Stimulated activated CD4-positive, alpha-beta T cell treated with anti-CD3 and anti-CD28 coated beads, TNF-alpha, amount 100 ng/mL, for 1 hour (primary cell): ENCODE measurements at regions not wholly inside any gene's neighbourhood (a gene's known extent, or its start where the extent isn't known, plus 50 kb on each side); places are given as distances from the start of the nearest gene placed in this dataset.
"Not testable (repeated sequence)": the region's sequence is repeated elsewhere in the genome, so short reads cannot be mapped to it uniquely, and the experiment has no call there.

Experiments used
- DNase-seq, 3 donors: peaks; one replicate each; pipeline ENCODE4 v3.0.0-alpha.2; 2020; ENCODE audit warnings: low read depth in 3 of 3, low spot score in 1 of 3

DNA sequence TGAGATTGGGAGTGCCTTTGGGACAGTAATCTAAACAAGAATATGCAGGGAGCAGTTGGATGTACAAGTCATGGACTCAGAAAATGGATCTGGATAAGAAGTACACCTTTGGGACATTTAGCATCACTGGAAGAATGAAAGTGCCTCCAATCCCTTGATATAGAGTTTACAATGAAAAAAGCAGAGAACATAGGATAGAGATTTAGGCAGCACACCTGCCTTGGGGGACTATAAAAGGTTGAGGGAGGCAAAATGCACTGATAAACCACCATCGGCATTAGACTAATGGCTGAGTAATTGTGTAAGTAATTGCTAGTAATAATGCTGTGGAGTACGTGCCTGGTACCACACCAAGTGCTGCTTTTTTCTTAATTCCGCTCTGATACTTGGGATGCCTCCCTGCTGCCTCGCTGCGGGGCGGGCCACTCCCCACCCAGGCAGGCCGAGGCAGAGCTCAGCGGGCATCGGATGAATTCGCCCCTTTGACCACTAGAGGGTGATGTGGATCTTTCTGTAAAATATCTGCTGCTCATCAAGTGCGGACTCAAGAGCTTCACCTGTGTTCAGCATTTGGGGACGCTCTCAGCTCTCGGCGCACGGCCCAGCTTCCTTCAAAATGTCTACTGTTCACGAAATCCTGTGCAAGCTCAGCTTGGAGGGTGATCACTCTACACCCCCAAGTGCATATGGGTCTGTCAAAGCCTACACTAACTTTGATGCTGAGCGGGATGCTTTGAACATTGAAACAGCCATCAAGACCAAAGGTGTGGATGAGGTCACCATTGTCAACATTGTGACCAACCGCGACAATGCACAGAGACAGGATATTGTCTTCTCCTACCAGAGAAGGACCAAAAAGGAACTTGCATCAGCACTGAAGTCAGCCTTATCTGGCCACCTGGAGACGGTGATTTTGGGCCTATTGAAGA lies 99.9 kb downstream of the ANKRD18B start:
- DNase-seq: peak; percentile 15 to 48 (median 40)

GRCh38 chr9:33628318-33628717 lies 104.3 kb downstream of the ANKRD18B start:
- not testable (repeated sequence) for DNase-seq

GRCh38 chr9:33628865-33629410 lies 104.9 kb downstream of the ANKRD18B start:
- DNase-seq: no peak

- no peak for DNase-seq
Measured at GRCh38 chr9:33633636-33634035, 109.6 kb downstream of the ANKRD18B start.

DNA sequence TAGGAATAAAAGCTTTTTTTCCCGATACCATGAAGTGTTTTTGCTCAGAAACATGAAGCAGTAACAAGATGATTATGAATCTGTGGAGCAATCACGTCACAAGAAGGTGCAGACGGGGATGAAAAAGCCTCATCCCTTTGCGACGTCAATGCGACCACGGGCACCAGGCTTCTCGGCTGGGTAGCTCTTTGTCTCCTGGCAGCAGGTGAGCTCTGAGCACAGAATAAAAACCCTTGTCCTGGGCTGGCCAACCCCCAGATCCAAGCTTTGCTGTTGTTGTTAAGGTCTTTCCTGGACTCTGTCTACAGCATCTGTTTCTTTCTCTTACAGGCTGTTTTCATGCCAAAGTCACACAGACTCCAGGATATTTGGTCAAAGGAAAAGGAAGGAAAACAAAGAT lies 113.8 kb downstream of the ANKRD18B start:
- DNase-seq: no peak

- DNase-seq: no peak
Measured at GRCh38 chr9:33638391-33638915, 114.4 kb downstream of the ANKRD18B start.

- no peak for DNase-seq
Measured at GRCh38 chr9:33645706-33646105, 121.7 kb downstream of the ANKRD18B start.

- no peak for DNase-seq
Measured at GRCh38 chr9:33649463-33649862, 125.4 kb downstream of the ANKRD18B start.

DNA sequence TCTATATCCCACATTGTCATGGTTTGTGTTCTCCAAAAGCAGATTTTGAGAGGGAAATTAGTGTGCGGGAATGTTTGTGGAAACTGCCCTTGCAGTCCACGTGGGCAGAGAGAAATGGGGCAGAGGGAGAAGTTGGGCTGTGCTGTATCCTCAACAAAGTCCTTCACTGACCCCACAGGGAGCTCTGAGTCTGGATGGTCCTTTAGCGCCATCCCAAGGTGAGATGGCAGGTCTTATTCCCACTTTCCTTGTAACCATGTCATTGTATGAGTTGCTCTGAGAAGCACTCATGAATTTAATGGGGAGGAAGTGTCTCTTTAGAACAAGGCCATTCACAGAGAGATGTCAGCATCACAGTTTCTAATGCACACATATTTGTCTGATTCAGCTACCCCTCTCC lies 127.1 kb downstream of the ANKRD18B start:
- no peak for DNase-seq

- no peak for DNase-seq
Measured at GRCh38 chr9:33659921-33660320, 135.4 kb upstream of the PRSS3 start.

DNA sequence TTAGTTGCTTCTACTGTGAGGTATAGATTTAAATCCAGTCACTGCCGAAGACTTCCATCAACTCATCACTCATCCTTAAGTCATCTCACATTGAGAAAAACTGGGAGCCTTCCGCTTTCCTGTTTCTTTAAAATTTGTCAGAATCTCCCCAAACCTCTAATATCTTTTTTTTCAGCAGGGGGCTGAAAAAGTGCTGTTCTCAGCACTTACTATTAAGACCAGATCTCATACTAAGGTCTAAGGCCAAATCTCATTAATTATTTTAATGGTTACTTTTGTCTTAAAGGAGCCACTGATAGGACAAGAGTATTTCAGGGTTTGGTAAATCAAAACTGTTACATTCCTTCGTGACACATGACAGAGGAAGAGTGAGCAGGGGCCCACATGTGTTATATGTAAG lies 134.6 kb upstream of the PRSS3 start:
- no peak for DNase-seq

DNA sequence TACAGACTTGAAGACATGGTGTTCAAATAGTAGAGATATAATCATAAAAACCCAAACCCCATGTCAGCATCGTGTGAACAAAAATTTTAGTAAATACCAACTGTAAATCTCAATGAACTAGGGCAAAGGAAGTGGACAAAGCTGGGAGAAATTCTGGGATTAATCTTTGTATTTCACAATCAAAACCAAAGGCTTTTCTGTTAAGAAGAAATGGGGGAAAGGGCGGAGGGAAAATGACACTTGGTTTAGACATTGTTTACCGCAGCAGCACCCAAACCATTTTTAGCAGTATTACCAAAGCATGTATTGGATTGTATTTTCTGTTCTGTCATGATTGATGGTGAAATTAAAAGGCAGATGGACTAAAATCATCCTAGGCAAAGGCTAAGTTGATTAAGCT lies 134.2 kb upstream of the PRSS3 start:
- no peak for DNase-seq

DNA sequence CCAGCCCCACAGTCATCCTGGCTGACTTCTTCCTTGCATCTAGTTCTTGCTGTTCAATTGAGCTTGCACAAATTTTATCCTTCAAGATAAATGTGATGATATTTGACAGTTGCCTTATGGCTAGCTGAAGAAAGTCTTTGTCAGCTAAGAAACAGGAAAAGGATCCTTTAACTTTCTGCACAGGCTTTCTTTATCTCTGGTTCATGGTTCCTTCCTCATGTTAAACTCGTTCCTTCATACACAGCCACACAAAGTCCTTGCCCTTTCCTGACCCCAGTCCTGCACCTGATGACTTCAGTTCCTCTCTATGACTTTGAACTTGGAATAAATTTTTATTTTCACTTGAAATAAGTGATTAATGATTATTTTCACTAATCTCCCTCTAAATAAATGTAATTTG lies 132.5 kb upstream of the PRSS3 start:
- no peak for DNase-seq

DNA sequence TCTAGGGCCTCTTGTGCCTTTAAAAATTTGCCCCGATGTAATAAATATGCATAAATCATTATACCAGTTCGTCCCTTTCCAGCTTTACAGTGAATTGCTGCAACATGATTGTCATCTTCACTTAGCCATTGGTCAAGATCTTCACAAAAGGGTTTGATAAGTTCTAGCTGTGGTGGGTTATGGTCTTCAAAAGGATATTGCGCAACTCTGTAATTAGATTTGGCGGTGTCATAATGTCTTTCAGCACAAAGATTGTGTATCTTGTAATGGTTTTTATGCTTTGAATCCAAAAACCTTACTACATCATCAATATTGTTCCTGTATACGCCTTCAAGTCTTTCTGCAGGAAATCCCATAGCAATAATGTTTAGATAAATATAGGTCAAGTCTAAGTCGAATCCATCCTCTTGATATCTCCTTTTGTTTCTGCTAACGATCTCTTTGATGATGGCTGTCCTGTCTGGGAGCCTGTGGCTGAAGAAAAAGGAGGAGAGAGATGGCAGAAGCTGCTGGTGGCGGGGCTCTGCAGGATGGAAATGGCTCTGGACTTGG lies 119.1 kb upstream of the PRSS3 start:
- not testable (repeated sequence) for DNase-seq

GRCh38 chr9:33676746-33677505 lies 118.4 kb upstream of the PRSS3 start:
- peak in 1 of 3 donors; percentile 5 for DNase-seq

DNA sequence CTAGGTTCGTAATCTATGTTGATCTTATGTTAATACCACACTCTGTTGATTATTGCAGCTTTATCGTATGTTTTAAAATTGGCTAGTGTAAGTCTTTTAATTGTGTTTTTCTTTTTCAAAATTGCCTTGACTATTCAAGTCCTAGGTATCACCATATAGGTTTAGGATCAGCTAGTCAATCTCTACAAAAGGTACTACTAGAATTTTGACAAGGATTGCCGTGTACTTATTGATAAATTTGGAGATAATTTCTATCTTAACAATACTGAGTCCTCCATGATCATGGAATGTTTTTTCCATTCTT lies 117.9 kb upstream of the PRSS3 start:
- DNase-seq: no peak

- no peak for DNase-seq
Measured at GRCh38 chr9:33677961-33678360, 117.4 kb upstream of the PRSS3 start.

DNA sequence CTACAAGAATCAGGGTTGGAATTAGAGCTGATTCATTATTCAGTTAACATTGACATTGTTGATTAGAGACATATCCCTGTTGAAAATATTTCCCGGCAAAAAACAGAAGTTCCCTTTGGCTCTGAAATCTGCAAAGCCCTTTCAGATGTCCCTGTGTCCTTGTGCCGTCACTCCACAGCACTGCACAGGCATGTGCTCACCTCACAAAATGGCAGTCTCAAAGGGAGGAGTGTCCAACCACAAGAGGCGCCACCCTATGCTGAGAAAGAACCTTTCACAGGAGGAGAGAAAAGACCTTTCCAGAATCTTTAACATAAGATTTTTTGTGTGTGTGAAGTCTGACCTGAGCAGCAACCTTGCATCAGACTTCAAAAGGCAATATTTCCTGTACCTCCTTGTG lies 112.8 kb upstream of the PRSS3 start:
- DNase-seq: no peak

GRCh38 chr9:33684831-33685230 lies 110.5 kb upstream of the PRSS3 start:
- DNase-seq: no peak

GRCh38 chr9:33686942-33687341 lies 108.4 kb upstream of the PRSS3 start:
- DNase-seq: no peak

- DNase-seq: no peak
Measured at GRCh38 chr9:33687779-33688178, 107.6 kb upstream of the PRSS3 start.
